GM18511 (cell line): ENCODE measurements at regions not wholly inside any gene's neighbourhood (a gene's known extent, or its start where the extent isn't known, plus 50 kb on each side); places are given as distances from the start of the nearest gene placed in this dataset.
"Not testable (repeated sequence)": the region's sequence is repeated elsewhere in the genome, so short reads cannot be mapped to it uniquely, and the experiment has no call there.

Source experiments
- ATAC-seq: cut with Tn5 transposase; IDR thresholded peaks from one replicate; pipeline ENCODE4 v1.9.1; 2021; ENCODE audit warnings: mild to moderate bottlenecking, moderate library complexity; ENCODE audit not compliant: unreplicated experiment

GRCh38 chr14:85038526-85039352, 491.2 kb upstream of the FLRT2 start:
- ATAC-seq: no peak

DNA sequence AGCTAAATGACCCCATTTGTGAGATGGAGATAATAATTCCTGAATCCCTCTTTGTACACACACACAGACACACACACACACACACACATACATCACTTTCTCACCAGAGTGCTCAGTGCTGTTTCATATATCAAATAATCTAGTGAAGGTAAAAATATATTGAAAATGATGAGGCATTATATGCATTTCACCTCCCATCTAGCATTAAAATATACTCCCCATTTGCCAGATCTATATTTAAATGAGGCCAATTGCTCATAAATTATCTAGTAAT, 490.7 kb upstream of the FLRT2 start:
- no peak for ATAC-seq

- ATAC-seq: no peak
These were observed 489.8 kb upstream of the FLRT2 start for GRCh38 chr14:85040046-85040685.

DNA sequence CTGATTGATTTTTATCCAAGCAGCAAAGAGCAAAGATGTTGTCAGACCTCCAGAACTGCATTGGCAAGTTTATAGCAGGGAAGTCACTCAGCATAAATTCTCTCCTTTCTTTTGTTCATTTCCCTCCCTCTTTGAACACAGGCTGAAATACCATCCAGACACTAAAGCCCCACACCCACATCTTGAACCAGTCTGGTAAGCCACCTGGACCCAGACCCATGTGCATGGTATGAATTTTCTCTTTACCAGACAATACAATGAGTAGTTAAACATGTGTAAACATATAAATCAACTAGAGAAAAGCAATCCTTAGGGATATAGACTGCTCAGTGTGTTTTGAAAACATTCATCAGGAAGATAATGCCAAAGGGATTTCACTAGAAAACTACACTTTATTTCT, 488.3 kb upstream of the FLRT2 start:
- no peak for ATAC-seq

DNA sequence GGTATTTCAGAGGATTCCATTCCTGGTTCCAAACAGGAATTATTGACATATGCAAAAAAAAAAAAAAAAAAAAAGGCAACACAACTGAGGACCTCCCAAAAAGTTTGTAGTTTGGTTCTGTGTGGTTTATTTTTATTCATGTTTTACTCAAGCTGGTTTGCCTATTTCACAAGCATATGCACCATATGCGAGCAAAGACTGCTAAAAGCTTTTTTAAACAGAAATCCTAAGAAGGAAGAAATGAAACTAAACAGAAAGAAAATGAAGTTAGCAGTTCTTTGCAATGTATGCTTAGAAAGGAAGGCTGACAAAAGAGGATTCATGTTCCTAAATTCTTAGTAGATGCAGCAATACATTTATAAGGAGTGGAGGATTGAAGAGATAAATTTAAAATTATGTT, 487.6 kb upstream of the FLRT2 start:
- ATAC-seq: no peak

GRCh38 chr14:85050180-85050579, 479.8 kb upstream of the FLRT2 start:
- no peak for ATAC-seq

GRCh38 chr14:85052646-85053045, 477.3 kb upstream of the FLRT2 start:
- no peak for ATAC-seq

DNA sequence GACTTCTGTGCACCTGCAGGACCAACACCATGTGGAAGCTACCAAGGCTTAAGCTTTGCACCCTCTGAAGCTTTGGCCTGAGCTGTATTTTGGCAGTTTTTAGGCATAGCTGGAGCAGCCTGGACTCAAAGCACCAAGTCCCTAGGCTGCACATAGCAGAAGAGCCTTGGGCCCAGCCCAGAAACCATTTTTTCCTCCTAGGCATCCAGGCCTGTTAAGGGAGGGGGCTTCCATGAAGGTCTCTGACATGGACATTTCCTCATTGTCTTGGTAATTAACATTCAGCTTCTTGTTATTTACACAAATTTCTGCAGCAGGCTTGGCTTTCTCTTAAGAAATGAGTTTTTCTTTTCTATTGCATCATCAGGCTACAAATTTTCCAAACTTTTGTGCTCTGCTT, 475.8 kb upstream of the FLRT2 start:
- ATAC-seq: no peak

DNA sequence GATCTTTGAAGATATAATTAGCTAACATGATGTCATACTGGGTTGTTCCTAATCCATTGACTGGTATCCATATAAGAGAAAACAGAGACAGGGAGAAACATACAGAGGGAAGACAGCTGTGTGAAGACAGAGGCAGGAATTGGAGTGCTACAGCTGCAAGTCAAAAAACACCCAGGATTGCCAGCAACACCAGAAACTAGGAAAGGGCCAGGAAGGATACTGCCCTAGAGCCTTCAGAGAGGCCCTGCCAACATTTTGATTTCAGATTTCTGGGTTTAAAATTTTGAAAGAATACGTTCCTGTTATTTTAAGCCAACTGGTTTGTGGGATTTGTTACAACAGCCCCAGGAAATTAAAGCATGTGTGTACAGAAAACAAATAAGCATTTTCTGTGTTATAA, 473.7 kb upstream of the FLRT2 start:
- ATAC-seq: no peak

GRCh38 chr14:85057221-85057620, 472.7 kb upstream of the FLRT2 start:
- ATAC-seq: no peak

DNA sequence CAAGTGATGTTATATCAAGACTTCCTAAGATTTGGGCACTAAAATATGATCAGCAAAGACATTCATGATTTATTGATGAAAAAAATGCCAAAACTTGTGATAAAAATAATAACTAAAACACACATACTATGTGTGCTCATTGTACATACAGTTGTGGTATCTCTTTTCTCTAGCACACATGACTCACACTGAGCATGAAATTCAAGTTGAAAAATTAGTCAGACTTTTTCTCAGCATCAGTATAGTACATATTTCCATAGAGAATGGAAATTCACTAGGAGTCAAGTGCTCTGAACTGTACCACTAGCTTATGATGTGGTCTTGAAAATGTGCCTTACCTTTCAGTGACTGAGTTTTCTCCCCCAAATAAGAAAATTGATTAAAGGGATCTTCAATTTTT, 471.8 kb upstream of the FLRT2 start:
- ATAC-seq: no peak

- ATAC-seq: no peak
These were observed 469.8 kb upstream of the FLRT2 start for GRCh38 chr14:85060121-85060520.

DNA sequence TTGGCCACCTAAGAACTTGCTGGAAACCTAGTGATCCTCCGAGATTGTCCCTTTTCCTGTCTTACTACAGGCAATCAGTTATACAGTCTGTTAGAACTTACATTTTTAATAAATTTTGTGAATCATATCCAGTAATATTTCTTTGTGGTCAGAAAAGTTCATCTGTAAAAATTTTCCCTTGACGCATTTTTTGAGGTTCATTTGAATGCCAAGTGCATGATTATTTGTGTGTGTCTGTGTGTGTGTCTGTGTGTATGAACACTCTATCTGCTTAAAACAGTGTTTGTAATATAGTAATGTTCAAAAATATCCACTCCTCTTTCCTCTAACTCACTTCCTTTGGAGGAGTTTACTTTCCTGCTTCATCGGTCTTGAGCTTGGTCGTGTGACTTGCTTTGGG, 468.7 kb upstream of the FLRT2 start:
- ATAC-seq: no peak

DNA sequence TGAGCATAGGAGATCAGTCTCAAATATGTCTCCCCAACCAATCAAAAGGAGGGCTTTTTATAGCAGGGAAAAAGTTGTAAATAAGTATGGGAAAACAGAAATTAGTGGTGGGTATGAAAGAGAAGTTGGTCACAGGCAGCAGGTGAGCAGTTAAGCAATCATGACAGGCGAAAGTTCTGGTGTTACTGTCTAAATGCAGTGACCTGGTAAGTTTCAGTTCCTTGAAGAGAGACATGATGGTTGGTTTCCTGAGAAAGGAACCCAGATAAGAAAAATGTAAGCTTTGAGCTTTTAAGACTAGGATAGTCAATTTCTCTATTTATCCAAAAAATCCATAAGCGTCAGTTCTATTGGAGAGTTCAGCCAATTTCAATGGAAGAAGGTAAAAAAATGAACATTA, 466.2 kb upstream of the FLRT2 start:
- no peak for ATAC-seq

- ATAC-seq: no peak
These were observed 458.5 kb upstream of the FLRT2 start for GRCh38 chr14:85071447-85071846.

DNA sequence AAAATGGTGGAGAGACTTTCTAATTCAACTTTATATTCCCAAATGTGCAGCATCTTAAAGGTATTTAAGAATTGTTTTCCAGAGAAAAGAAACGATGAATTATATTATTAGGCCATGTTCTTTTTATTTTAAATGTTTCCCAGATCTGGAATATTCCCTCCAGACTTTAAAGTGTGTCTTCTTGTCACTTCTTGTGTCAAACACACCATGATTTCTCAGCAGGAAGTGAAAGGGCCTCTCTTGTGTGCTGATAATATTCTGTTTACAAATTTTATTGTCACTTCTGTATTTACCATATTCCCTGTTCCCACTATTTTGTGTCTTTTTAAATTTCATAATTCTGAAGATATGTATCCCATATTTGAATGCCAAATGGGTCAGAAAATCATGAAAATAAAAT, 455.0 kb upstream of the FLRT2 start:
- no peak for ATAC-seq

- ATAC-seq: no peak
These were observed 454.1 kb upstream of the FLRT2 start for GRCh38 chr14:85075694-85076476.

GRCh38 chr14:85077716-85078115, 452.2 kb upstream of the FLRT2 start:
- not testable (repeated sequence) for ATAC-seq

GRCh38 chr14:85079842-85080730, 449.9 kb upstream of the FLRT2 start:
- no peak for ATAC-seq

DNA sequence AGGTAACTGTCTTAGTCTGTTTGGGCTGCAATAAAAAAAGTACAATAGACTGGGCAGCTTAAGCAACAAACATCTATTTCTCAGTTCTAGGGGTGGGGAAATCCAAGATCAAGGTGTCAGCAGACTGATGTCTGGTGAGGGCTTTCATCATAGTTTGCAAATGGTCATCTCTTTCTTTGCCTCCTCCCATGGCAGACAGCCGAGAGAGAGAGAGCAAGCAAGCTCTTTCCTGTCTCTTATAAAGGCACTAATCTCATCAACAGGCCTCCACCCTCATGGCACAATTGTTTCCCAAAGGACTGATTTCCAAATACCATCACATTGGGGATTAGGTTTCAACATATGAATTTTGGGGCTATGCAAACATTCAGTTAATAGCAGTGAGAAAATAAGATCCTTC, 445.6 kb upstream of the FLRT2 start:
- ATAC-seq: no peak

DNA sequence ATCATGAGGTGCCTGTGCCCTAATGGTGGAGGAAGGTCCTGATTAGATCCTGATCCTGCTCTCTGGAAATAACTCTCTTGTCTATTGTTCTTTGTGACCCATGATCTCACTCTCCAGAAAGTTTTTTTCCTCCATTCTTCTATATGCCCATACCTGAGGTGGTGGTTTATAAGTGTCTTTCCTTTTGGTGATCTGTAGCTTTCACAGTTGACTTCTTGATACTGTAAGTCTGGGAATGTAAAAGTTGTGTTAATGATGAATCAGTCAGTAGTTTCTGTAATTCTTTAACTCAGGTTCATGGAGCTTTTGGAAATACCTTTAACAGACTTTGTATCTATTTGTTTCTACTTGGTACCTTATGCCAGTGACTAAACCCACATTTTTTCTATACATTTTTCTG, 444.0 kb upstream of the FLRT2 start:
- ATAC-seq: no peak
